HEK293 (cell line): ENCODE measurements at regions not wholly inside any gene's neighbourhood (a gene's known extent, or its start where the extent isn't known, plus 50 kb on each side); places are given as distances from the start of the nearest gene placed in this dataset.

Experiments
- CTCF ChIA-PET: fragments of 350-600 bp; formaldehyde crosslinking; extraction: SDS; loops from one replicate; lab custom pipeline; 2021; ENCODE audit warnings: antibody characterized with exemption; lab: Yijun Ruan, JAX
- POLR2A ChIA-PET: fragments of 300-600 bp; formaldehyde crosslinking; extraction: SDS; loops from one replicate; lab custom pipeline; 2020; ENCODE audit warnings: antibody characterized with exemption, inconsistent platforms; lab: Yijun Ruan, JAX
- H3K27ac ChIP-seq: fragments of 200-500 bp; sonication (Bioruptor generic); 2 replicates; pipeline ENCODE4 v1.5.1; 2014; ENCODE audit warnings: low read depth, low read length, control low read depth, inconsistent platforms; ENCODE audit errors: extremely low read depth
- H3K36me3 ChIP-seq, 2 experiments: fragments of 200-500 bp in 1 of 2; sonication (Bioruptor generic) in 1 of 2; 1 replicate in 1 of 2; 2 replicates in 1 of 2; pipeline ENCODE4 v1.5.1; 2014 to 2017; ENCODE audit warnings: inconsistent platforms in 2 of 2, low read length in 2 of 2; ENCODE audit not compliant: control insufficient read depth in 2 of 2, insufficient read depth in 1 of 2
- H3K4me1 ChIP-seq: fragments of 200-500 bp; sonication (Bioruptor generic); 2 replicates; pipeline ENCODE4 v1.5.1; 2014; ENCODE audit warnings: mild to moderate bottlenecking, low read length, inconsistent platforms; ENCODE audit not compliant: control insufficient read depth, insufficient read depth
- H3K4me3 ChIP-seq: 2 replicates; pipeline ENCODE4 v1.5.1; 2011; ENCODE audit warnings: low read depth, mild to moderate bottlenecking, control low read depth, low read length, moderate library complexity
- H3K9me3 ChIP-seq: fragments of 200-500 bp; sonication (Bioruptor generic); 2 replicates; pipeline ENCODE4 v1.5.1; 2014; ENCODE audit warnings: low read depth, low read length, inconsistent platforms; ENCODE audit not compliant: control insufficient read depth, insufficient read depth
- GLI2 ChIP-seq: fragments of 450-650 bp; formaldehyde crosslinking; IDR thresholded peaks from 2 replicates; pipeline ENCODE4; 2017; ENCODE audit warnings: missing biosample characterization, missing genetic modification characterization, low read depth, borderline replicate concordance
- INSM2 ChIP-seq: fragments of 450-650 bp; formaldehyde crosslinking; IDR thresholded peaks from 2 replicates; pipeline ENCODE4 v1.5.1; 2016; ENCODE audit warnings: missing biosample characterization, missing genetic modification characterization
- KLF1 ChIP-seq: fragments of 450-650 bp; formaldehyde crosslinking; IDR thresholded peaks from 2 replicates; pipeline ENCODE4 v1.5.1; 2016; ENCODE audit warnings: missing biosample characterization, missing genetic modification characterization
- PATZ1 ChIP-seq: fragments of 450-650 bp; formaldehyde crosslinking; IDR thresholded peaks from 2 replicates; pipeline ENCODE4 v1.5.1; 2016; ENCODE audit warnings: missing biosample characterization, missing genetic modification characterization
- PRDM10 ChIP-seq: fragments of 450-650 bp; formaldehyde crosslinking; IDR thresholded peaks from 2 replicates; pipeline ENCODE4 v1.5.1; 2016; ENCODE audit warnings: missing biosample characterization, missing genetic modification characterization
- SCRT2 ChIP-seq: fragments of 450-650 bp; formaldehyde crosslinking; IDR thresholded peaks from 2 replicates; pipeline ENCODE4 v1.5.1; 2016; ENCODE audit warnings: missing biosample characterization, missing genetic modification characterization
- ZBTB17 ChIP-seq: fragments of 450-650 bp; formaldehyde crosslinking; IDR thresholded peaks from 2 replicates; pipeline ENCODE4 v1.5.1; 2016; ENCODE audit warnings: missing biosample characterization, missing genetic modification characterization
- ZBTB7A ChIP-seq: fragments of 450-650 bp; formaldehyde crosslinking; IDR thresholded peaks from 2 replicates; pipeline ENCODE4 v1.5.1; 2016; ENCODE audit warnings: low read depth, missing biosample characterization, missing genetic modification characterization
- ZNF114 ChIP-seq: fragments of 450-650 bp; formaldehyde crosslinking; IDR thresholded peaks from 2 replicates; pipeline ENCODE4 v1.5.0; 2017; ENCODE audit warnings: missing biosample characterization, missing genetic modification characterization
- ZNF133 ChIP-seq: fragments of 450-650 bp; formaldehyde crosslinking; IDR thresholded peaks from 2 replicates; pipeline ENCODE4 v1.5.1; 2016; ENCODE audit warnings: missing biosample characterization, missing genetic modification characterization
- ZNF16 ChIP-seq: fragments of 450-650 bp; formaldehyde crosslinking; IDR thresholded peaks from 2 replicates; pipeline ENCODE4 v1.5.1; 2016; ENCODE audit warnings: low read depth, missing biosample characterization, missing genetic modification characterization
- ZNF362 ChIP-seq: fragments of 450-650 bp; formaldehyde crosslinking; IDR thresholded peaks from 2 replicates; pipeline ENCODE4 v1.5.1; 2016; ENCODE audit warnings: missing biosample characterization, missing genetic modification characterization
- ZNF394 ChIP-seq: fragments of 450-650 bp; formaldehyde crosslinking; IDR thresholded peaks from 2 replicates; pipeline ENCODE4 v1.5.1; 2016; ENCODE audit warnings: missing biosample characterization, missing genetic modification characterization, mild to moderate bottlenecking, moderate library complexity, borderline replicate concordance
- ZNF398 ChIP-seq: fragments of 450-650 bp; formaldehyde crosslinking; IDR thresholded peaks from 2 replicates; pipeline ENCODE4 v1.5.1; 2017; ENCODE audit warnings: missing biosample characterization, missing genetic modification characterization
- ZNF423 ChIP-seq: fragments of 450-650 bp; formaldehyde crosslinking; IDR thresholded peaks from 2 replicates; pipeline ENCODE4 v1.5.1; 2016; ENCODE audit warnings: missing biosample characterization, missing genetic modification characterization
- ZNF501 ChIP-seq: fragments of 450-650 bp; formaldehyde crosslinking; IDR thresholded peaks from 2 replicates; pipeline ENCODE4 v1.5.1; 2016; ENCODE audit warnings: missing biosample characterization, missing genetic modification characterization
- ZNF510 ChIP-seq: fragments of 450-650 bp; formaldehyde crosslinking; IDR thresholded peaks from 2 replicates; pipeline ENCODE4 v1.5.1; 2018; ENCODE audit warnings: mild to moderate bottlenecking, missing genetic modification characterization, missing biosample characterization; ENCODE audit not compliant: insufficient replicate concordance
- ZNF544 ChIP-seq: fragments of 450-650 bp; formaldehyde crosslinking; IDR thresholded peaks from 2 replicates; pipeline ENCODE4 v1.5.0; 2017; ENCODE audit warnings: missing biosample characterization, missing genetic modification characterization
- ZNF558 ChIP-seq: fragments of 450-650 bp; formaldehyde crosslinking; IDR thresholded peaks from 2 replicates; pipeline ENCODE4 v1.5.1; 2016; ENCODE audit warnings: missing biosample characterization, missing genetic modification characterization
- ZNF560 ChIP-seq: fragments of 450-650 bp; formaldehyde crosslinking; IDR thresholded peaks from 2 replicates; pipeline ENCODE4 v1.5.1; 2017; ENCODE audit warnings: missing biosample characterization, missing genetic modification characterization, borderline replicate concordance
- ZNF585B ChIP-seq: fragments of 450-650 bp; formaldehyde crosslinking; IDR thresholded peaks from 2 replicates; pipeline ENCODE4 v1.5.1; 2016; ENCODE audit warnings: missing biosample characterization, missing genetic modification characterization
- ZNF623 ChIP-seq: fragments of 450-650 bp; formaldehyde crosslinking; IDR thresholded peaks from 2 replicates; pipeline ENCODE4 v1.5.1; 2016; ENCODE audit warnings: missing biosample characterization, missing genetic modification characterization
- ZNF660 ChIP-seq: fragments of 450-650 bp; IDR thresholded peaks from 2 replicates; pipeline ENCODE4 v1.5.1; 2018; ENCODE audit warnings: missing biosample characterization, mild to moderate bottlenecking, missing genetic modification characterization
- ZNF791 ChIP-seq: fragments of 450-650 bp; formaldehyde crosslinking; IDR thresholded peaks from 2 replicates; pipeline ENCODE4 v1.5.1; 2016; ENCODE audit warnings: missing biosample characterization, missing genetic modification characterization
- ZSCAN23 ChIP-seq: fragments of 450-650 bp; formaldehyde crosslinking; IDR thresholded peaks from 2 replicates; pipeline ENCODE4 v1.5.1; 2016; ENCODE audit warnings: missing biosample characterization, missing genetic modification characterization

GRCh38 chr6:25169553-25169952 lies 109.6 kb upstream of the CARMIL1 start:
- ChIA-PET CTCF (no interaction called here), POLR2A (no interaction called here)
- Histone ChIP-seq H3K36me3 (no peaks in the 10 kb centered on the region), H3K4me3 (no peak overlapping the region), H3K4me1 (peaks cover 12% of the 10 kb centered on the region), H3K9me3 (no peaks in the 10 kb centered on the region), H3K27ac (no peak overlapping the region)
- TF ChIP-seq ZNF660 (tag by site-specific recombination) (no peak), ZNF585B (no peak), ZNF16 (tag by site-specific recombination) (no peak), ZNF560 (tag by site-specific recombination) (no peak), INSM2 (tag by site-specific recombination) (no peak), ZNF558 (tag by site-specific recombination) (no peak), PRDM10 (tag by site-specific recombination) (no peak), ZBTB7A (tag by site-specific recombination) (no peak), PATZ1 (no peak), ZNF133 (tag by site-specific recombination) (no peak), ZNF510 (tag by site-specific recombination) (no peak), KLF1 (no peak), ZNF114 (tag by site-specific recombination) (no peak), ZNF791 (tag by site-specific recombination) (no peak), ZNF394 (tag by site-specific recombination) (no peak)

GRCh38 chr6:25169961-25170360 lies 109.2 kb upstream of the CARMIL1 start:
- ChIA-PET CTCF (no interaction called here), POLR2A (no interaction called here)

More at GRCh38 chr6:25169961-25170360, 109.2 kb upstream of the CARMIL1 start:
- Histone ChIP-seq H3K9me3 (no peaks in the 10 kb centered on the region), H3K4me1 (peaks cover 12% of the 10 kb centered on the region), H3K36me3 (no peaks in the 10 kb centered on the region), H3K27ac (no peak overlapping the region), H3K4me3 (no peak overlapping the region)
- no peak for TF ChIP-seq ZNF544 (tag by site-specific recombination)
- no peak for TF ChIP-seq ZNF423 (tag by site-specific recombination)
- TF ChIP-seq INSM2 (tag by site-specific recombination) = no peak
- no peak for TF ChIP-seq SCRT2 (tag by site-specific recombination)
- no peak for TF ChIP-seq ZNF501
- TF ChIP-seq ZNF362 (tag by site-specific recombination) = no peak
- TF ChIP-seq ZNF623 (tag by site-specific recombination) = no peak
- no peak for TF ChIP-seq GLI2 (tag by site-specific recombination)
- no peak for TF ChIP-seq ZBTB17
- TF ChIP-seq ZSCAN23 = no peak
- no peak for TF ChIP-seq ZNF398
